HG03571 (cell line): ENCODE measurements at regions not wholly inside any gene's neighbourhood (a gene's known extent, or its start where the extent isn't known, plus 50 kb on each side); places are given as distances from the start of the nearest gene placed in this dataset.
"Not testable (repeated sequence)": the region's sequence is repeated elsewhere in the genome, so short reads cannot be mapped to it uniquely, and the experiment has no call there.

ENCODE experiments used
- ATAC-seq: cut with Tn5 transposase; IDR thresholded peaks from one replicate; pipeline ENCODE4 v1.9.1; 2021; ENCODE audit not compliant: unreplicated experiment

GRCh38 chr5:169531631-169532030 is 51.9 kb upstream of the SPDL1 start:
- ATAC-seq = no peak

- ATAC-seq = no peak
Observed at GRCh38 chr5:169527863-169528262, 55.7 kb upstream of the SPDL1 start.

DNA sequence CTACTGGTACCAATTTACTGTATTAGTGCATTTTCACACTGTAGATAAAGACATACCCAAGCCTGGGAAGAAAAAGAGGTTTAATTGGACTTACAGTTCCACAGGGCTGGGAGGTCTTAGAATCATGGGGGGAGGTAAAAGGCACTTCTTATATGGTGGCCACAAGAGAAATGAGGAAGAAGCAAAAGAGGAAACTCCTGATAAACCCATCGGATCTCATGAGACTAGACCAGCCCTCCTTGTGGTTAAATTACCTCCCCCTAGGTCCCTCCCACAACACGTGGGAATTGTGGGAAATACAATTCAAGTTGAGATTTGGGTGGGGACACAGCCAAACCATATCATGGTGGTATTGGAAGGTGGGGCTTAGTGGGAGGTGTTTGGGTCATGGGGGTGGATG is 56.5 kb upstream of the SPDL1 start:
- ATAC-seq = no peak

GRCh38 chr5:169522851-169523250 is 60.7 kb upstream of the SPDL1 start:
- ATAC-seq = no peak

DNA sequence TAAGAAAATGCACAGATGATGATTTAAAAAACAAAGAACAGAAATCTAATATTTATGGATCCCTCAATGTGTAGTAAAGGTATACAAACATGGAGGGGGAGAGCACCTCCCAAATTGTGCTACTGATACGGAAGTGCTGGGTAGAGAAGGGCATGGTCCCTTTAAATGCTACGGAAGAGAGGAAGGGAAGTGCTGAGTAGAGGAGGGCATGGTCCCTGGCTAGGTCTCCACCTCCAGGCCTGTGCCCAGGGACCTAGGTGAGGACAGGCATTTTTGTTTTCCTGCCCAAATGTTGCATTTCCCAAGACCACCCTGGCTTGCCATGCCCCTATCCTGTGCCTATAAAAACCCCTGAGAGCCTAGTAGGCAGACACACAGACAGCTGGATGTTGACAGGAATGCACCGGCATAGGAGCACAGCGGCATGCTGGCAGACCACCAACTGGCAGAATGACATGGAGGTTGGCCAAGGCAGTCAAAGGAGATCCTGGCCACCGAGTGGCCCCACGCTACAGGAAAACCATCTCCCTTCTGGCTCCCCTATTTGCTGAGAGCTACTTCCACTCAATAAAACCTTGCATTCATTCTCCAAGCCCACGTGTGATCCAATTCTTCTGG is 62.1 kb upstream of the SPDL1 start:
- ATAC-seq = no peak

- no peak for ATAC-seq
Observed at GRCh38 chr5:169519358-169519757, 64.2 kb upstream of the SPDL1 start.

DNA sequence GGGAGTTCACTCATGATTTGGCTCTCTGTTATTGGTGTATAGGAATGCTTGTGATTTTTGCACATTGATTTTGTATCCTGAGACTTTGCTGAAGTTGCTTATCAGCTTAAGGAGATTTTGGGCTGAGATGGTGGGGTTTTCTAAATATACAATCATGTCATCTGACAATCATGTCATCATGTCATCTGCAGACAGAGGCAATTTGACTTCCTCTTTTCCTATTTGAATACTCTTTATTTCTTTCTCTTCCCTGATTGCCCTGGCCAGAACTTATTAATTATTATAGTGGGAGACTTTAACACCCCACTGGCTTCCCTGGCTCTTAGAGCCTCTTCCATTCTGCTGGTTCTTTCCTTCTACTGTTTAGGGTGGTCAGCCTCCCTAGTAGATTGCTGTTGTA is 64.8 kb upstream of the SPDL1 start:
- ATAC-seq = not testable (repeated sequence)

GRCh38 chr5:169512385-169512784 is 71.2 kb upstream of the SPDL1 start:
- no peak for ATAC-seq

GRCh38 chr5:169511708-169512107 is 71.9 kb upstream of the SPDL1 start:
- no peak for ATAC-seq

DNA sequence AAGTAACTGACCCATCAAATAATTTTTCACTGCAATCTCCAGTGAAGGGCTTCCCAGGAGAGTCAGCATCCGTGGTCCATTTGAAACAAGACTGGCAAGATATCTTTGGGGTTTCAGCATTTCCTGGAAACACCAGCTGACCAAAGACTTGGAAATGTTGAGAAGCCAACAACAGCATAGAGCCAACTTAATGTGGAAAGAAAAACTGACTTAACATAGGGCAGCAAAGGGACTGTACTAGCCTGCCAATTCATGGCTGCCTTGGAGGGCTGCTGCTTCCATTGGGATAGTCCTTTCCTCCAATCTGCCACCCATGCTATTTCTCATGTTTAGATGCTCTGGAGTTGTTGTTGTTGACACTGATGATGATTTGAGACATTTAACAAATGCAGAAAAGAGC is 76.5 kb upstream of the SPDL1 start:
- no peak for ATAC-seq

DNA sequence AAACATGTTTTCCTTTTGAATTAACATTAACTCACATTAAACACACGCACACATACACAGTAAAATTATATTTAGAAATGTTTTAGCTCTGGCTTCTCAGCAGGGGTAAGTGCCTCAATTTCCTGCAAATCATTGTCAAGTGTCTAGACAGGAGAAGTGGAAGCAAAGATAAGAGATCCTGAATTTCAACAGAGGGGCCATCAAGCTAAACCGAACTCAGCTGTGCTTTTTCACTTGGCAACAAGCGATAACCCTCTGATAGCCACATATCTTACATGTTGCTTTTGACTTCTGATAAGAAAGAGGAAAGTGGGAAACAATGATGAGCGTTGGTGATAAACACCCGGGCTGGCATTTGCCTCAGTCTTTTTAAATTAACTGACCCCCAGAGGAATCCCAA is 79.7 kb upstream of the SPDL1 start:
- ATAC-seq = no peak

DNA sequence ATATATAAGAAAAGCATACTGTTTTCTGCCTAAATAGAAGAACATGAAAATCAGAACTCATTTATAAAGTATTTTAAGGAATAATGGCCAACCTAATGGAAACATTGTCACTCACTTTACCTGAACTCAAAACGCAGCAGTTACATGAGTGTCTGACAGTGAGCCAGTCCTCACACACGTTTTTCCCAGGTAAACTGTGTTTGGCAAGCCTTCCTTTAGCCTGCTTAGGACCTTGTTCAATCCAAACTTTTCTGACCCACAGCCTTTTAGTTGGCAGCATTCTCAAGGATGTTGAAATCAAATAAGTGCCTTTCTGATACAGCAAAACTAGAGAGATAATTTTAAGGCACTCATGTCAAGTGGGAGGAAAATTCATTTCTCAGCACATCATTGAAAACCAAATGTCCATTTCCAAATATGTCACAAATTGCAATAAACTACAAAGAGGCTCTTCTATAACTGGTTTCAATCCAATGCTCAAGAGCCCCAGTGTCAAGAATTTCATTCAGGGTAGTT is 83.5 kb upstream of the SPDL1 start:
- ATAC-seq = no peak

- ATAC-seq = no peak
Observed at GRCh38 chr5:169496878-169497277, 86.7 kb upstream of the SPDL1 start.

DNA sequence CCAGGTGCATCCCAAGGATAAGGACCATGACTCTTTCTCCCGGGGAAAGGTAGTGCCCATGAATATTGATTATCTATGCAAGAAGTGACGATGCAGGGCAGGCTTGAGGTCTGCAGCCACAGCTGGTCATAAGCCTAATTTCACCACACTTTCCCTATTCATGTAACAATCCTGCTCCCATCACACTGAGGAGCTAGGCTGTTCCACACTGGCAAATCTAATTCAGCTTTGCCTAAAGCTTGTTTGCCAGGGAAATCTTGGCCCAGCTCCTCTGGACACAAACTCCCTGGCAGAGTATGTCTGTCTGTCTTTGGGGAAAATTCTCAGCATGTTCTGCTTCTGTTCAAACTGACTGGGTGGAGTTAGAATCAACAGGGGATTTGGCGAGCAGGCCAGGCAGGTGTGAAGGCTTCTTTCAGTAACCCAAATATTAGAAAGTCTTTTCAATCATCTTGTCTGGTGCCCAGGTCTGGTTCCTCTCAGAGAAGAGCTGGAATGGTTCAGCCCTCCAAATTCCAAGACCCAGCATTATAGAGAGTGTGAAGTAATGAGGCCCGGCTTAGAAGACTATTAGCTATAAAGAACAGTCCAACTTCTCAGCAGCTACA is 88.5 kb upstream of the SPDL1 start:
- no peak for ATAC-seq

DNA sequence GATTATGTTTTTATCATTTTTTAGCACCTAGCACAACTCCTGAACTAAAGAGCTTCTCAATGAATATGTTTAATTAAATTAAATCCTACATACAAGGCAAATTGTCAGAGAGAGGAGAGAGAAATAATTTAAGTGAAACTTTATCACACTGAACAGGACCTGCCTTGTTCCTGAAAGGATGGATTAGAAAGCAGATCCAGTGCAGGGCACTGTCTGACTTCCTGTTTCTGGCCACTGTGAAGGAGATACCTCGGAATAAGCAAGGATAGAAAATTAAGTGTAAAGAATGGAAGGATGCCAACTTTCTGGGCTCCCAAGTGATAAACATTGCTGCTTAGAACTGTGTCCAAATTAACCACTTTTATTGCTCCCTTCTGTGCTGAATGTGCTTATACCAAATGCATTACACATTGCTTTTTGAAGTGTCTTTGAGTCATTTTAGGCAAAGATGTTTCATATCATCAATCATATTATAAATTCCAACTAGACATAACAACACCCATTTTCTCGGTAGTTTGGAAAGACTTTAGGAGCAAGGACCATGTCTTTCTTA is 89.1 kb upstream of the SPDL1 start:
- ATAC-seq = no peak

DNA sequence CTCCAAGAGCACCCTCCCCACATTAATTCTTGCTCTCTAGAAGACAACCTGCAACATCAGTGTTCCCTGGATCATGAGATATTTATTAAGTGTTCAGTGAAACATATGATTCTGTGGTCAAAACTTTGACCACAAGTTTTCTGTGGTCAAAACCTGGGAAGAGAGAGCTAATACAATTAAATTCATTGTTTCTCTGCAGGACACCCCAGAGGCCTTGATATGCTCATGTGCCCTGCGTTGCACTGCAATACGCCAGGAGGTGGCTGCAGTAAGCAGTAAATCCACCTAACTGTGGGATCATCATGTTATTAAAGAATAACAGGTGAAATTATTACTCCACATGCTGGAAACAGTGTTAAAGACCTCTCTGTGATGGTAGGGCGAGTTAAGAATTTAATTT is 109.3 kb upstream of the SPDL1 start:
- ATAC-seq = no peak

GRCh38 chr5:169472544-169472943 is 111.0 kb upstream of the SPDL1 start:
- no peak for ATAC-seq

GRCh38 chr5:169471021-169471420 is 112.6 kb upstream of the SPDL1 start:
- ATAC-seq = no peak

DNA sequence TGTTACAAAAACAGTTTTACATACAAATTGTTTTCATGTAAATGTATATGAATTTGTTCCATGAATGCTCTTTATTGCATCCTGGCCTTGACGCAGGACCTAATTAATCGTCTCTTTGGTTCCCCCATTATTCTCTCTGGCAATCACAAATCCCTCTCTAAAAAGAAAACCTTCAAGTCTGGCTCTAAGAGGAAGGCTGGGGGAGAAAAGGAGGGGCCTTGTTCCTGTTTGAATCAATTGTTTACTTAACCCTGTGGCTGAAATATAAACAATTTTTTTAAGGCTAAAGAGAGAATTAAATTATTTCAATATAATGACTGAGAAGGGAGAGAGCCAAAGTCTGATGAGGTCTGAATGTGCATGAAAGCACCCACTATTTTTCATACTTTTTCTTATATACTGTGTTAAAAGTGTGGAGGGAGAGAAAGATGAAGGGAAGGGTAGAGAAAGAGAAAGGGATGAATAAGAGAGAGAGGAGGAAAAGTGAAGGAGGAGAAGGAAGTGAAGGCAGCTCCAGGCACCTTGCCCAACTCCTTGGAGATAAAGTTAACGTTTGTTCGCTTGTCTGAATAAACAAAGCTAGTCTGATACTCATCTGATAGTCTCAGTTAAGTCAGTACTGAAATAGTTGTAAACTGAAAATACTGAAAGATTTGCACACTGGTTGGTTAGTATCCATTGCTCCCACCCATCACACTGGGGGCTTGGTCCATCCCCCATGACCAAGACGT is 116.4 kb upstream of the SPDL1 start:
- ATAC-seq = no peak

DNA sequence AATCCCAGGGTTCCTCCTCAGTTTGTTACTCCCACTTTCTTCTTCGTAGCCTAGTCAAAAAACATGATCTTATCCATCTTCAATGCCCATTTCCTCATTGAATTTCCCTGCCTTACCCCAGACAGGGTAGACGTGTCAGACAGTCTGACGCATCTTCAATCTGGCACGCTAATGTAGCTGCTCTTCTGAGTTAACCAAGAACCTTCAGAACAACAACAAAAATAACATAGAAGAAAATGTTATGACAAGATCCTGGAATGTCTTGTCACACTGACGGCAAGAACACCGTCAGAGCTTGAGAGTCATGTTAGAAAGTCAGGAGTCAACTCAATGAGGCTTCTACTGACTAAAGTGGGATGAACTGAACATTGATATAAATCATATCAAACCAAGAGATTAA is 122.7 kb upstream of the SPDL1 start:
- no peak for ATAC-seq

DNA sequence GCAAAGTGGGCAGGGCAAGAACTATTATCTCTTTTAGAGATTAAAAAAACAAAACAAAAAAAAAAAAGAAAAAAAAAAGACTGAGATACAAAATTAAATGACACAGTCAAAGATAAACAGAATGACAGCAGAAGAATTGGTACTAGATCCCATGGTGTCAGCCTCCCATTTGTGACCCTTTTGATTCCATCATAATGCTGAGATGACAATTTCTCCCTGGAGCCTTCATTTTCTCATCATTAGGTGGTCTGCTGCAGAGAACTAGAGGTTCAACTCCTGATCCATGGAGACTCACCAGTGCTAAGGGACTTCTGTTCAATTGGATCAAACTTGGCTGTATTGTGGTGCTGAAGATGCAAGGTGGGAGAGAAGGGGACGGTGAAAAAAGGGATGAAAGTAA is 123.5 kb upstream of the SPDL1 start:
- no peak for ATAC-seq

DNA sequence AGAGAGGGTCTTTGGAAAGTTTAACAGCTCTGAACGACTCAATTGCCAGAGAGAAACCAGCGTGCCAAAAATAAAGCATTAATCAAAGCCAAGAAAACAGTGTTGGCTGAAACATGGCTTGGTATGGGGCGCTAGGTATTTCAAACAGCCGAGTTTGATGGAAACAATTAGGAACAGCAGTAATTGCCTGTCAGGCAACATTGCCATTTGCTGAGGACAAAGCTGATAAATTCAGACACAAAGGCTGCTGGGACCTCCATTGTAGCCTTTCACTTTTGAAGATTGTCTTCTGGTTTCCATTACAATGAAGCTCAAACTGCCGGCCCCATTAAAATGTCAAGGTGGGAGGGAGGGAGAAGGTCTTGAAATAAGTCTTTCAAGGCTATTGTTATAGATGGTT is 125.4 kb upstream of the SPDL1 start:
- ATAC-seq = no peak
